ENCODE measurements at regions not wholly inside any gene's neighbourhood (a gene's known extent, or its start where the extent isn't known, plus 50 kb on each side); places are given as distances from the start of the nearest gene placed in this dataset.

- Histone ChIP-seq H3K36me3 (no peaks in the 10 kb centered on the region), H3K27ac (no peak overlapping the region), H3K9me3 (peaks cover 0 to 7% (median 0%) of the 10 kb centered on the region in 3 donors), H3K4me3 (no peak overlapping the region), H3K4me1 (no peaks in the 10 kb centered on the region), H3K27me3 (no peaks in the 10 kb centered on the region)
- WGBS, 2 donors, result 36 to 51% methylated on average over 2 of the region's 2 CpGs
- TF ChIP-seq CTCF (IDR thresholded peaks at IDR 0.05), result no peak
- intact Hi-C loops (cut with DNase I), result no loop called here
- DNase-seq, result no peak
These were observed 2604.5 kb upstream of the PCDH20 start for GRCh38 chr13:64020126-64020525.

- 34 to 54% methylated on average over 1 of the region's 1 CpG for WGBS, 2 donors
- no peak overlapping the region for H3K27ac ChIP-seq
- no peaks in the 10 kb centered on the region for H3K9me3 ChIP-seq
- DNase-seq, result no peak
- H3K4me3 ChIP-seq, result no peak overlapping the region
- no peaks in the 10 kb centered on the region for H3K4me1 ChIP-seq
- TF ChIP-seq POLR2A (IDR thresholded peaks at IDR 0.05) (no peak), CTCF (IDR thresholded peaks at IDR 0.05) (no peak)
- no peaks in the 10 kb centered on the region for H3K27me3 ChIP-seq
- no peaks in the 10 kb centered on the region for H3K36me3 ChIP-seq
- intact Hi-C loops (cut with DNase I), result no loop called here
These were observed 2591.7 kb upstream of the PCDH20 start for GRCh38 chr13:64007339-64007738.

GRCh38 chr13:64000321-64000720 is 2584.7 kb upstream of the PCDH20 start:
- no peaks in the 10 kb centered on the region for H3K9me3 ChIP-seq
- no peak for DNase-seq
- no peaks in the 10 kb centered on the region for H3K27me3 ChIP-seq
- H3K4me3 ChIP-seq, result no peak overlapping the region
- 49 to 74% methylated on average over 4 of the region's 4 CpGs for WGBS, 2 donors
- no peaks in the 10 kb centered on the region for H3K4me1 ChIP-seq
- H3K27ac ChIP-seq, result no peak overlapping the region
- TF ChIP-seq POLR2A (IDR thresholded peaks at IDR 0.05), result no peak
- TF ChIP-seq CTCF (IDR thresholded peaks at IDR 0.05), result no peak
- intact Hi-C loops (cut with DNase I), result no loop called here
- H3K36me3 ChIP-seq, result no peaks in the 10 kb centered on the region

- H3K27me3 ChIP-seq, result no peaks in the 10 kb centered on the region
- H3K9me3 ChIP-seq, result no peaks in the 10 kb centered on the region
- H3K4me1 ChIP-seq, result no peaks in the 10 kb centered on the region
- H3K36me3 ChIP-seq, result no peaks in the 10 kb centered on the region
- DNase-seq, result no peak
- WGBS, 2 donors, result 71 to 77% methylated on average over 3 of the region's 3 CpGs
- no peak overlapping the region for H3K4me3 ChIP-seq
- H3K27ac ChIP-seq, result no peak overlapping the region
- intact Hi-C loops (cut with DNase I), result no loop called here
- no peak for TF ChIP-seq CTCF (IDR thresholded peaks at IDR 0.05)
- TF ChIP-seq POLR2A (IDR thresholded peaks at IDR 0.05), result no peak
These were observed 2584.1 kb upstream of the PCDH20 start for GRCh38 chr13:63999614-64000305.

- Histone ChIP-seq H3K27me3 (no peaks in the 10 kb centered on the region), H3K27ac (no peak overlapping the region), H3K36me3 (no peaks in the 10 kb centered on the region), H3K4me1 (no peaks in the 10 kb centered on the region), H3K4me3 (no peak overlapping the region), H3K9me3 (no peaks in the 10 kb centered on the region)
- DNase-seq, result no peak
- TF ChIP-seq CTCF (IDR thresholded peaks at IDR 0.05) (no peak), POLR2A (IDR thresholded peaks at IDR 0.05) (no peak)
- WGBS, 2 donors, result 50% methylated on average over 1 of the region's 1 CpG
- intact Hi-C loops (cut with DNase I), result no loop called here
These were observed 2567.7 kb upstream of the PCDH20 start for GRCh38 chr13:63983366-63983765.
